IMR-90 (cell line): ENCODE measurements at regions not wholly inside any gene's neighbourhood (a gene's known extent, or its start where the extent isn't known, plus 50 kb on each side); places are given as distances from the start of the nearest gene placed in this dataset.

Experiments
- ATAC-seq: fragments of 200-7000 bp; cut with Tn5 transposase; 2 replicates; pipeline ENCODE4 v1.9.1; 2020; ENCODE audit warnings: low read depth, mild to moderate bottlenecking, moderate library complexity
- BruUV-seq: library from RNA; stranded (reverse); fragments of 400-500 nt; replicated peaks from 2 replicates; lab custom pipeline; 2021; lab: Mats Ljungman, UMichigan
- CTCF ChIA-PET: fragments of 300-600 bp; formaldehyde crosslinking; extraction: SDS; loops from one replicate; lab custom pipeline; 2021; ENCODE audit warnings: antibody characterized with exemption; lab: Yijun Ruan, JAX
- POLR2A ChIA-PET: fragments of 300-600 bp; sonication (Branson Sonifier 250); formaldehyde crosslinking; loops from one replicate; lab custom pipeline; 2022; ENCODE audit warnings: antibody characterized with exemption; ENCODE audit not compliant: unreplicated experiment; lab: Charles Lee
- DNase-seq: peaks from one replicate; pipeline ENCODE4 v3.0.0; 2013
- H2AFZ ChIP-seq: replicated peaks from 2 replicates; pipeline ENCODE3; 2013; ENCODE audit warnings: low read length, mild to moderate bottlenecking; ENCODE audit not compliant: poor library complexity
- H2AK5ac ChIP-seq: 2 replicates; pipeline ENCODE4 v1.6.1; 2013; ENCODE audit warnings: low read depth, low read length, inconsistent platforms
- H2AK9ac ChIP-seq: replicated peaks from 2 replicates; pipeline ENCODE3; 2013; ENCODE audit warnings: mild to moderate bottlenecking, low read depth, low read length, moderate library complexity; ENCODE audit not compliant: poor library complexity
- H2BK120ac ChIP-seq: 2 replicates; pipeline ENCODE4 v1.6.1; 2013; ENCODE audit warnings: low read depth, low read length, inconsistent platforms
- H2BK15ac ChIP-seq: 3 replicates; pipeline ENCODE4 v1.6.1; 2013; ENCODE audit warnings: low read depth, low read length, inconsistent platforms
- H2BK20ac ChIP-seq: 2 replicates; pipeline ENCODE4 v1.6.1; 2013; ENCODE audit warnings: low read depth, mild to moderate bottlenecking, inconsistent platforms, low read length, moderate library complexity
- H2BK5ac ChIP-seq: 2 replicates; pipeline ENCODE4 v1.6.1; 2013; ENCODE audit warnings: mild to moderate bottlenecking, low read depth, low read length, inconsistent platforms; ENCODE audit not compliant: poor library complexity, severe bottlenecking
- H3K14ac ChIP-seq: replicated peaks from 2 replicates; pipeline ENCODE4 v1.6.1; 2013; ENCODE audit warnings: low read depth, low read length, inconsistent platforms
- H3K18ac ChIP-seq: 2 replicates; pipeline ENCODE4 v1.6.1; 2013; ENCODE audit warnings: low read depth, low read length, control low read depth
- H3K23ac ChIP-seq: 2 replicates; pipeline ENCODE4 v1.6.1; 2013; ENCODE audit warnings: low read depth, low read length, inconsistent platforms
- H3K27ac ChIP-seq: 2 replicates; pipeline ENCODE4 v1.5.1; 2013; ENCODE audit warnings: mild to moderate bottlenecking, control low read depth, low read length; ENCODE audit not compliant: insufficient read depth
- H3K27me3 ChIP-seq: 2 replicates; pipeline ENCODE4 v1.6.1; 2013; ENCODE audit warnings: low read length; ENCODE audit not compliant: control insufficient read depth, insufficient read depth
- H3K36me3 ChIP-seq: 2 replicates; pipeline ENCODE4 v1.6.1; 2013; ENCODE audit warnings: low read length, mixed read lengths; ENCODE audit not compliant: control insufficient read depth, insufficient read depth
- H3K4ac ChIP-seq: 2 replicates; pipeline ENCODE4 v1.6.1; 2013; ENCODE audit warnings: low read depth, low read length, inconsistent platforms
- H3K4me1 ChIP-seq: 2 replicates; pipeline ENCODE4 v1.6.1; 2013; ENCODE audit warnings: low read length, mixed read lengths; ENCODE audit not compliant: control insufficient read depth, insufficient read depth
- H3K4me2 ChIP-seq: 2 replicates; pipeline ENCODE4 v1.6.1; 2013; ENCODE audit warnings: low read depth, mild to moderate bottlenecking, control low read depth, low read length, moderate library complexity
- H3K4me3 ChIP-seq: 2 replicates; pipeline ENCODE4 v1.5.1; 2013; ENCODE audit warnings: low read depth, mild to moderate bottlenecking, control low read depth, low read length, moderate library complexity; ENCODE audit not compliant: insufficient read depth
- H3K56ac ChIP-seq: 2 replicates; pipeline ENCODE4 v1.6.1; 2013; ENCODE audit warnings: low read length, inconsistent platforms; ENCODE audit not compliant: insufficient read depth; ENCODE audit errors: extremely low read depth
- H3K79me1 ChIP-seq, 2 experiments: 2 replicates each; pipeline ENCODE4 v1.6.1; 2013; ENCODE audit warnings: low read length in 2 of 2, inconsistent platforms in 1 of 2, low read depth in 1 of 2
- H3K9ac ChIP-seq: 2 replicates; pipeline ENCODE4 v1.6.1; 2013; ENCODE audit warnings: low read depth, low read length, control low read depth
- H3K9me1 ChIP-seq: 2 replicates; pipeline ENCODE4 v1.6.1; 2013; ENCODE audit warnings: low read length, inconsistent platforms; ENCODE audit not compliant: insufficient read depth
- H3K9me3 ChIP-seq: 2 replicates; pipeline ENCODE4 v1.6.1; 2013; ENCODE audit warnings: low read length; ENCODE audit not compliant: control insufficient read depth, insufficient read depth
- H4K20me1 ChIP-seq: 2 replicates; pipeline ENCODE4 v1.6.1; 2013; ENCODE audit warnings: low read length, inconsistent platforms; ENCODE audit not compliant: insufficient read depth
- H4K5ac ChIP-seq: 2 replicates; pipeline ENCODE4 v1.6.1; 2013; ENCODE audit warnings: mild to moderate bottlenecking, low read depth, low read length, control low read depth
- H4K8ac ChIP-seq, 2 experiments: 2 replicates each; pipeline ENCODE4 v1.6.1; 2013; ENCODE audit warnings: low read depth in 2 of 2, low read length in 2 of 2, control low read depth in 1 of 2, inconsistent platforms in 1 of 2
- H4K91ac ChIP-seq: 2 replicates; pipeline ENCODE4 v1.6.1; 2013; ENCODE audit warnings: low read depth, low read length, inconsistent platforms; ENCODE audit not compliant: insufficient read depth
- BHLHE40 ChIP-seq: fragments of 150-350 bp; IDR thresholded peaks from 2 replicates; pipeline ENCODE4 v1.6.1; 2016; ENCODE audit warnings: mild to moderate bottlenecking, low read depth, low read length
- CEBPB ChIP-seq: IDR thresholded peaks from 2 replicates; pipeline ENCODE4 v1.6.1; 2012; ENCODE audit warnings: low read depth, low read length, improper control_type of control experiment
- CHD1 ChIP-seq: IDR thresholded peaks from 2 replicates; pipeline ENCODE4 v1.6.1; 2012; ENCODE audit warnings: low read depth, low read length, improper control_type of control experiment
- FOS ChIP-seq: fragments of 150-350 bp; IDR thresholded peaks from 2 replicates; pipeline ENCODE4 v1.6.1; 2016; ENCODE audit warnings: low read depth, low read length
- MAZ ChIP-seq: IDR thresholded peaks from 2 replicates; pipeline ENCODE4 v1.6.1; 2012; ENCODE audit warnings: low read depth, mild to moderate bottlenecking, low read length, improper control_type of control experiment, moderate library complexity, borderline replicate concordance
- MXI1 ChIP-seq: IDR thresholded peaks from 2 replicates; pipeline ENCODE4 v1.6.1; 2012; ENCODE audit warnings: low read depth, mild to moderate bottlenecking, low read length, moderate library complexity, borderline replicate concordance
- POLR2A ChIP-seq: IDR thresholded peaks from 2 replicates; pipeline ENCODE4 v1.6.1; 2012; ENCODE audit warnings: mild to moderate bottlenecking, low read depth, low read length
- RAD21 ChIP-seq: IDR thresholded peaks from 2 replicates; pipeline ENCODE4 v1.6.1; 2012; ENCODE audit warnings: low read length, improper control_type of control experiment
- RFX5 ChIP-seq: IDR thresholded peaks from 2 replicates; pipeline ENCODE4 v1.8.0; 2012; ENCODE audit warnings: low read depth, mild to moderate bottlenecking, low read length, moderate library complexity
- SMC3 ChIP-seq: fragments of 150-350 bp; IDR thresholded peaks from 2 replicates; pipeline ENCODE4 v1.6.1; 2016; ENCODE audit warnings: low read depth, mild to moderate bottlenecking, antibody characterized with exemption, low read length, moderate library complexity
- WGBS, 2 experiments: methylation state at CpG; one replicate each; pipeline versions ENCODE4 v1.1.5 to v1.1.7; 2013; ENCODE audit warnings: missing lambda C conversion rate in 2 of 2; ENCODE audit not compliant: insufficient read length in 1 of 2; ENCODE audit errors: extremely low coverage in 2 of 2; 5-methylcytosine and 5-hydroxymethylcytosine counted together
- dilution Hi-C: fragments of 300-500 bp; cut with HindIII; formaldehyde crosslinking; loops from one replicate; pipeline ENCODE4 v1.14.3; 2018; ENCODE audit warnings: low sequenced_read_pairs; ENCODE audit not compliant: unreplicated experiment
- in situ Hi-C: fragments of 300-500 bp; cut with MboI; formaldehyde crosslinking; loops from 3 replicates; pipeline ENCODE4 v1.14.3; 2019; ENCODE audit warnings: low sequenced_read_pairs, inconsistent platforms, mixed read lengths
- intact Hi-C: fragments of 100-400 bp; cut with micrococcal nuclease; formaldehyde crosslinking; loops from 2 replicates; pipeline ENCODE4 v1.10.0; 2022
- TF ChIP-seq, protein P1 (sequence below): fragments of 150-350 bp; IDR thresholded peaks from 2 replicates; pipeline ENCODE4 v1.6.1; 2016; ENCODE audit warnings: low read depth, mild to moderate bottlenecking, low read length, moderate library complexity, borderline replicate concordance
- TF ChIP-seq, protein P2 (sequence below): conservative IDR thresholded peaks from 2 replicates; pipeline ENCODE4 v1.5.1; 2012; ENCODE audit warnings: mild to moderate bottlenecking, low read depth, low read length, improper control_type of control experiment
- TF ChIP-seq, protein P3 (sequence below): fragments of 150-350 bp; IDR thresholded peaks from 2 replicates; pipeline ENCODE4 v1.6.1; 2017; ENCODE audit warnings: mild to moderate bottlenecking, antibody characterized with exemption, low read length, low read depth

DNA sequence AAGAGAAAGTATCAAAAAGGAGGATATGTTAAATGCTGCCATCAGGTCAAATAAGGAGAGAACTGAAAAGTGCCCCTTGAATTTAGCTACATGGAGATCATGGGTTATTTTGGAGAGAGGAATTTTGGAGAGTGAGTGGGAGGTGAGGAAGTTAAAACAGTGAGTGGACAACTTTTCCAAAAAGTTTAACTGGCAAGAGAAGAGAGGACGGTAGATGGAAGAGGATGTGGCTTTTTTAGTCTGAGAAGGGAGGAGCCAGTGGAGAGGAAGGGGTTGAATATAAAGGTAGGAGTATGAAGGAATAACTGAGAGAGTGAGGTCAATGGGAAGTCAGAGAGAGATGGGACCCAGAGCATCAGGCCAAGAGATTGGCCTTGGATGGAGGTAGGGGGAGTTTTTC lies 62.5 kb upstream of the NFE2L2 start:
- ATAC-seq = no peak
- in situ Hi-C loops = loop anchor here (5.0 kb wide), 1 partner anchor 160 kb away; no protein-coding TSS in a partner anchor
- POLR2A ChIA-PET = no interaction called here

More for the DNA sequence above, 62.5 kb upstream of the NFE2L2 start:
- H2BK120ac ChIP-seq = peak overlapping the region; percentile 33; the same call in 1 of the 2 replicates
- peak overlapping the region; percentile 11; the same call in 1 of the 2 replicates for H4K5ac ChIP-seq
- H3K4me1 ChIP-seq = peaks cover 20% of the 10 kb centered on the region
- DNase-seq = no peak
- H3K9me3 ChIP-seq = no peaks in the 10 kb centered on the region
- no peak overlapping the region for H3K9ac ChIP-seq
- H2AFZ ChIP-seq = no peak overlapping the region
- H3K4ac ChIP-seq = no peak overlapping the region
- dilution Hi-C loops (no loop called here), intact Hi-C loops (no loop called here)
- H3K79me1 ChIP-seq = peaks cover 2 to 3% of the 10 kb centered on the region in 2 experiments; a peak in 1 of 4 replicates
- 0 out of 3 replicates have a peak overlapping the region, but pooled peaks have one; percentile 5 for H2BK15ac ChIP-seq
- H2BK20ac ChIP-seq = peak overlapping the region; percentile 29; the same call in 1 of the 2 replicates
- CTCF ChIA-PET = interaction anchor here (0.8 to 1.6 kb wide), 2 partner anchors 23 to 162 kb away, joined by 3 to 4 read pairs; no protein-coding TSS in a partner anchor
- no peak overlapping the region for H3K27ac ChIP-seq
- H3K23ac ChIP-seq = no peak overlapping the region
- H4K8ac ChIP-seq = no peak overlapping the region
- H3K56ac ChIP-seq = no peak overlapping the region
- H3K18ac ChIP-seq = peak overlapping the region; percentile 23; the same call in 1 of the 2 replicates
- 0 out of 2 replicates have a peak overlapping the region, but pooled peaks have one; percentile 3 for H3K14ac ChIP-seq
- H4K20me1 ChIP-seq = no peaks in the 10 kb centered on the region
- no peak overlapping the region for H3K4me3 ChIP-seq
- H3K4me2 ChIP-seq = no peak overlapping the region
- H3K9me1 ChIP-seq = peaks cover 16% of the 10 kb centered on the region
- no peak overlapping the region for H2AK9ac ChIP-seq
- no peak overlapping the region for H4K91ac ChIP-seq
- TF ChIP-seq SMC3 (no peak), RAD21 (no peak), CHD1 (no peak), MXI1 (no peak), MAZ (no peak), POLR2A (no peak), CEBPB (no peak), BHLHE40 (no peak), RFX5 (no peak), FOS (no peak)
- TF ChIP-seq, protein P1, sequence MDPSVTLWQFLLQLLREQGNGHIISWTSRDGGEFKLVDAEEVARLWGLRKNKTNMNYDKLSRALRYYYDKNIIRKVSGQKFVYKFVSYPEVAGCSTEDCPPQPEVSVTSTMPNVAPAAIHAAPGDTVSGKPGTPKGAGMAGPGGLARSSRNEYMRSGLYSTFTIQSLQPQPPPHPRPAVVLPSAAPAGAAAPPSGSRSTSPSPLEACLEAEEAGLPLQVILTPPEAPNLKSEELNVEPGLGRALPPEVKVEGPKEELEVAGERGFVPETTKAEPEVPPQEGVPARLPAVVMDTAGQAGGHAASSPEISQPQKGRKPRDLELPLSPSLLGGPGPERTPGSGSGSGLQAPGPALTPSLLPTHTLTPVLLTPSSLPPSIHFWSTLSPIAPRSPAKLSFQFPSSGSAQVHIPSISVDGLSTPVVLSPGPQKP = no peak
- TF ChIP-seq, protein P2, sequence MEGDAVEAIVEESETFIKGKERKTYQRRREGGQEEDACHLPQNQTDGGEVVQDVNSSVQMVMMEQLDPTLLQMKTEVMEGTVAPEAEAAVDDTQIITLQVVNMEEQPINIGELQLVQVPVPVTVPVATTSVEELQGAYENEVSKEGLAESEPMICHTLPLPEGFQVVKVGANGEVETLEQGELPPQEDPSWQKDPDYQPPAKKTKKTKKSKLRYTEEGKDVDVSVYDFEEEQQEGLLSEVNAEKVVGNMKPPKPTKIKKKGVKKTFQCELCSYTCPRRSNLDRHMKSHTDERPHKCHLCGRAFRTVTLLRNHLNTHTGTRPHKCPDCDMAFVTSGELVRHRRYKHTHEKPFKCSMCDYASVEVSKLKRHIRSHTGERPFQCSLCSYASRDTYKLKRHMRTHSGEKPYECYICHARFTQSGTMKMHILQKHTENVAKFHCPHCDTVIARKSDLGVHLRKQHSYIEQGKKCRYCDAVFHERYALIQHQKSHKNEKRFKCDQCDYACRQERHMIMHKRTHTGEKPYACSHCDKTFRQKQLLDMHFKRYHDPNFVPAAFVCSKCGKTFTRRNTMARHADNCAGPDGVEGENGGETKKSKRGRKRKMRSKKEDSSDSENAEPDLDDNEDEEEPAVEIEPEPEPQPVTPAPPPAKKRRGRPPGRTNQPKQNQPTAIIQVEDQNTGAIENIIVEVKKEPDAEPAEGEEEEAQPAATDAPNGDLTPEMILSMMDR = no peak
- TF ChIP-seq, protein P3, sequence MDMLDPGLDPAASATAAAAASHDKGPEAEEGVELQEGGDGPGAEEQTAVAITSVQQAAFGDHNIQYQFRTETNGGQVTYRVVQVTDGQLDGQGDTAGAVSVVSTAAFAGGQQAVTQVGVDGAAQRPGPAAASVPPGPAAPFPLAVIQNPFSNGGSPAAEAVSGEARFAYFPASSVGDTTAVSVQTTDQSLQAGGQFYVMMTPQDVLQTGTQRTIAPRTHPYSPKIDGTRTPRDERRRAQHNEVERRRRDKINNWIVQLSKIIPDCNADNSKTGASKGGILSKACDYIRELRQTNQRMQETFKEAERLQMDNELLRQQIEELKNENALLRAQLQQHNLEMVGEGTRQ = no peak
- H3K36me3 ChIP-seq = no peaks in the 10 kb centered on the region
- H2BK5ac ChIP-seq = no peak overlapping the region
- BruUV-seq = no TSS peak
- WGBS, 2 experiments = 100% methylated on average over 1 of the region's 1 CpG; no CpG with 5 or more reads in 1 of the 2 experiments
- H3K27me3 ChIP-seq = no peaks in the 10 kb centered on the region
- H2AK5ac ChIP-seq = no peak overlapping the region; the same call in 1 of the 2 replicates
